AML-193 (cell line): ENCODE measurements at regions not wholly inside any gene's neighbourhood (a gene's known extent, or its start where the extent isn't known, plus 50 kb on each side); places are given as distances from the start of the nearest gene placed in this dataset.
"Not testable (repeated sequence)": the region's sequence is repeated elsewhere in the genome, so short reads cannot be mapped to it uniquely, and the experiment has no call there.

Source experiments
- DNase-seq, 2 experiments: peaks; one replicate each; lab custom pipeline; 2025; lab: John Stamatoyannopoulos, UW

GRCh38 chr2:48043746-48044145 lies 137.4 kb upstream of the FBXO11 start:
- DNase-seq: no peak

DNA sequence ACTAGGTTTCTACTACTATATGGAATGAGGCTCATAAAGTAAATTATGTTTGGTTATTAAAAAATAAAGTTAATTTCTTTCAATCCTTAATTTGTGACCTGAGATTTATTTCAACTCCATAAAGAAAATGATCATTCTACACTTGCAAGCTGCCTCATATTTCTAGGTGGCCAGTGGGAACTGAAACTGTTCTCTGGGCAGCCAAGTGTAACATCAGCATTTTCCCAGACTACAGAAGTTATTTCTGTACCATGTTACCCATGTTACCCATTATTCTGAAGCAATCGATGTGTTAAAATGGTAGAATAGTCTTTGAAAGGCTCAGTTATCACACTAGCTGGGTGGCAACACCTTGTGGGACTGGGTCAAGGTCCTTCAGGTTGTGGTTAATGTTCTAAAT lies 139.3 kb upstream of the FBXO11 start:
- DNase-seq: no peak

GRCh38 chr2:48048476-48049171 lies 142.3 kb upstream of the FBXO11 start:
- DNase-seq: no peak

DNA sequence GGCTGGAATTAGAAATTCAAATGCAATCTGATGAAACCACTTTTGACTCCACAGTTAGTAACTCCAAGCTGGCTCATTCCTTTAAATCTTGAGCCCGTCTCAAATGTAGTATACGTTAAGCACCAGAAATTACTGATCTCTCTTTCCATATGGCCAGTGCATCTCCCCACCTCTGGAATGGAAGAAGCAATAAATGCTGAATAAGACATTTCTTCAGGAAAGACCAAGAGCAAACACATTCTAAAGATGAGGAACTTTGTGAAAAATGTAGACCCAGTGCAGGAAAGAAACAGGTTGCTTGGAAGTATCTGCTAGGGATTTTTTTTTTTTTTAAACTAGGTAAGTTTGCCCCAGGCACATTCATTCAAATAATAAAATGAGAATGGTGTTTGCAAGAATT lies 143.1 kb upstream of the FBXO11 start:
- DNase-seq: no peak

- DNase-seq: no peak
Observed at GRCh38 chr2:48050711-48051110, 144.4 kb upstream of the FBXO11 start.

- DNase-seq: no peak
Observed at GRCh38 chr2:48059975-48060374, 153.7 kb upstream of the FBXO11 start.

GRCh38 chr2:48061656-48062055 lies 155.4 kb upstream of the FBXO11 start:
- DNase-seq: not testable (repeated sequence)

- DNase-seq: no peak
Observed at GRCh38 chr2:48065096-48065495, 158.8 kb upstream of the FBXO11 start.

DNA sequence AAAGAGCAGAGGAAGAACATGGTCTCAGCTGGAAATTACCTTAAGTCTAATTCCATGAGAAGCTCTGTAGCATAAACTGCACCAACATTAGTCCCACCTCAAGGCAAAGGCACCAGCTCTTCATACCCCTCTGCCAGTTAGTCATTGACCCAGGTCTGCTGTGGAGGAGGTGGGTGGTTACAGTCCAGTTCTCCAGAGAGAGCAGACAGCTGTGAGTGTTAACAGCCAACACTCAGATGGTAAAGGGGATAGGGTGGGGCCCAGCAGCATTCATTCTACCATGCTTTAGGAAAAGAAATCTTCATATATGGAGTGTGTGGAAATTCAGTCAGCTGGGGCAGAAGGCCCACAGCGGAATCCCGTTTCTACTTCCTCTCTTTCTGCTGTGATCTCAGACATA lies 159.7 kb upstream of the FBXO11 start:
- no peak for DNase-seq

DNA sequence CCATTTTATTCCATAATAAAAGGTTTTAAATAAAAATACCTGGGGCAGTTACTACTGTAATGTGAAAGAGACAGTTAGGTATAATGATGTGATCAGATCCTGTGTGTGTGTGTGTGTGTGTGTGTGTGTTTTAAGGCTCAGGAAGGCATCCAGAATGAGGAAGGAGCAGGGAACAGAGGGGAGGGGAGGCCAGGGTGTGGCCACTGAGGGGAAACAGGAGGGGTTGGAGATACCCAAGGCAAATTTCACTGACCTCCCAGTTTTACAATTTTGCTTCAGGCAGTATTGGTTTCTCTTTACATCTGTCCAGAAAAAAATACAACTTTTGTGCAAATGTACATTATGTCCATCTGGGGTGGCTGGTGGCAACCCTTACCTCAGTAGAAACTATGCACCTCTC lies 163.5 kb upstream of the FBXO11 start:
- DNase-seq: no peak

DNA sequence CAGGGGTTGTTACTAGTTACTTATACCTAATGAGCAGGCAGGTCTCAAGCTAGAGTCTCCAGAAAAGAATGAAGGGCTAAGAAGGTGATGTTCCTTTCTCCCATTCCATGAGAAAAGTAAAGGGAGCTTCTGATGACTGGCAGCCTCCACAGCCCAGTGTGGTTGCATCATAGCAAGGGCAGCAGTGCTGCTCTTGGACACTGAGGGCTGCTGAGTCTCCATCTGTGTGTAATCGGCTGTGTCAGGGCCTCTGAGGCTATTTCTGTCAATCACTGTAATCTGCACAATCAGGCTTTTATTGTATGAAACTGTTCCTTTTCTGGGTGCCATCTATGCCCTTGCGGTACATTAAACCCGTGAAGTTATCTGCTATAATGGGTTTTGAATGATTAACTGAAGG lies 164.1 kb upstream of the FBXO11 start:
- no peak for DNase-seq

DNA sequence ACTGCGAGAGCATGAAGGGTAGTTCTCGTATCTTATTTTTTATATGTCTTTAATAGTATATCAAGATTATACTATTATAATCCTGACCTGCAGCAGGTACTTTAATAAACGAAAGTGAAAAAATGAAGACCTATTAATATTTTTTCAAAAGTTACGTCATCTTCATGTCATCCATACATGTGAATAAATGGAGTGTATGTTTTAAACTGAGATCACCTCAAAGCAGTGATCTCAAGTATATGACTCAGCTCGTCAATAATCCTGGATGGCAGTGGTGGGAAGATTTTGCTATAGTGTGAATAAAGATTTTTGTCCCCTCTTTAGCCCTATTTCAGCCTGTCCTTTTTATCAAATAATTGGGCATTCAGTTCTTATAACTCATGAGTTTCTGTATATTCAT lies 166.3 kb upstream of the FBXO11 start:
- DNase-seq: no peak

- no peak for DNase-seq
Observed at GRCh38 chr2:48075631-48076030, 169.3 kb upstream of the FBXO11 start.

- no peak for DNase-seq
Observed at GRCh38 chr2:48080534-48081316, 174.4 kb upstream of the FBXO11 start.

DNA sequence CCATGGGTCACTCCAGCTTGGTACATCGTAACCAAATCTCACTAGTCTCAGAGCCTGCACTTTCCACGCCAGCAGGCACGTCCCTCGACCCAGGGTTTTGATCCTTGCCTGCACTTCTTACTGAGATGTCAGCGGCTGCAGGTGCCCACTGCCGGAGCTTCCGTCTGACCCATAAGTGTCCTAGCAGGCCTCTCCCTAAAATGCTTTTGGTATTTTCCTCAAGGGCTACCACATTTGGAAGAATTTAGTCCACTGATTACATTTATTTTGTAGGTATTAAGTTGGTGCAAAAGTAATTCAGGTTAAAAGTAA lies 175.0 kb upstream of the FBXO11 start:
- no peak for DNase-seq

GRCh38 chr2:48085888-48086287 lies 179.6 kb upstream of the FBXO11 start:
- no peak for DNase-seq

- no peak for DNase-seq
Observed at GRCh38 chr2:48088994-48089393, 182.7 kb upstream of the FBXO11 start.

DNA sequence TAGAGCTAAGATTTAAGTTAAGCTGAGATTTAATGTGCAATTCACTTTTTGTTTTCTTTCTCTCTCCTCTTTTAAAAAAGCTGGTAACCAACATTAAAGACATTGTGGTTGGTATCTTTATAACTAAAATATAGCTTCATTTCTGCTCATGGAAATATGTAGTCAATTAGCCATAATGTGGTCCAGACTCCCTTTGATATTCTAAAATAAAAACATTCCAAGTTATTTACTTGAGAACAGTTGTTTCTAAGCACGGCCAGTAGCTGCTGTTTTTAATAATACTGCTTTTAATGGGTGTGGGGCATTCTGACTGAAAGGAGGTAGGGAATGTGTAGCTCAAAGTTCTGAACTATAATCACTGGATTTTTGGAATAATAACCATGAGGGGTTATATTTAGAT lies 183.3 kb upstream of the FBXO11 start:
- DNase-seq: no peak

- no peak for DNase-seq
Observed at GRCh38 chr2:48092846-48093803, 186.8 kb upstream of the FBXO11 start.

GRCh38 chr2:48096765-48097164 lies 190.5 kb upstream of the FBXO11 start:
- DNase-seq: not testable (repeated sequence)

GRCh38 chr2:48098539-48098938 lies 192.2 kb upstream of the FBXO11 start:
- no peak for DNase-seq

DNA sequence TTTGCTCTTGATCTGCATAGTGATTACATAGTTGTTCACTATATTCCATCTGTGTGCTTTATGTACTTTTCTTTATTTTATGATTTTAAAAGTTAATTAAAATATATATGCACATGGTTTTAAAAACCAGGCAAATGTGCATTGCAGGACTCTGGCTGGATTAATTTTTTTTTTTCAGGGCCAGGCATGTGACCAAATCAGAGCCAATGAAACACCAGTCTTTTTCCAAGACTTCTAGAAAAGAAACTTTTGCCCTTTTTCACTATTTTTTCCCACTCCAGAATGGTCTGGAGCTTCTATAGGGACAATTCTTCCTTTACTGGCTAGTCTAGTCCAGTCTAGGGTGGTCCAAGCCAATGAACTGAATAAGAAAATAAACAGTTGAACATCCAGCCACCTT lies 198.1 kb upstream of the FBXO11 start:
- no peak for DNase-seq

DNA sequence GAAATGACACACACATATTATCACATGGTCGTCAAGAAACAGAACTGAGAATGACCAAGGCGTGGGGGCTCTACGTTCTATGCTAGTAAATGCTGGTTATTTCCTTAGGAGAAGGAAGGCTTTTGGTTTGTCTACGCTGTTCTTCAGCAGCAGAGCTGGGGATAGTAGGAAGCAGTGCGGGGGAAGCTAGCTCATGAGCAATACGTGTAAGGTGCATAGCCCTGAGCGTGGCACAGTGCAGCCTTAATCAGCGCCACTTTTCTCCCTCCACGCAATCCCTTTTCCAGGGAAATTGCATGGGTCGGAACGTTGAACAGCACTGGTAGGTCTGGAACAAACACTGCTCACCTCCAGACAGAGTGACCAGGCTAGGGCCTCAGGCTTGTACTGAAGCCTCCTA lies 199.6 kb upstream of the FBXO11 start:
- DNase-seq: no peak
